ENCODE measurements at regions not wholly inside any gene's neighbourhood (a gene's known extent, or its start where the extent isn't known, plus 50 kb on each side); places are given as distances from the start of the nearest gene placed in this dataset.

DNA sequence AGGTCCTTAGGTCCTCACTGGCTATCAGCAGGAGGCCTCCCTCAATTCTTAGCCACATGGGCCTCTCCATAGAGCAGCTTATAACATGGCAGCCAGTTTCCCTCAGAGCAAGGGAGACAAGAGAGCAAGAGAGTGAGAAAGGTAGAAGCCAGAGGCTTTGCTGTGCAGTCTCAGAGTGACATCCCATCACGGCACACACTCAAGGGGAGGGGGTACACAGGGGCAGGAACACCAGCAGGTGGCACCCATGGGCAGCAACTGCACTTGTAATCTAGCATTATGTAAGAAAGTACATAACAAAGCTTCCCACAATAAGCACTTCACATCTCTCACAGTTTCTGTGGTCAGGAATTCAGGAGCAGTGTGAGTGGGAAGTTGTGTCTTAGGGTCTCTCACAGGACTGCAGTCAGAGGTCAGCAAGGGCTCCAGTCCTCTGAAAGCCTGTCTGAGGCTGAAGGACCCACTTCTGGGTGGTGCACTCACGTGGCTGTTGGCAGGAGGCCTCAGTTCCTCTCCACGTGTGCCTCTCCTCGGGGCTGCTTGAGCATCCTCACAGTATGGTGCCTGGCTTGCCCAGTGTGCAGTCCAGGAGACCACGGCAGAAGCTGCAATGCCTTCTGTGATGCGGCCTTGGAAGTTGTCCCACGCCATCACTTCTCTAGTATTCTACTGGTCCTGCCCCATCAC lies 159.4 kb downstream of the OAT start:
- H2AFZ ChIP-seq, result no peak overlapping the region
- TF ChIP-seq EZH2 (IDR thresholded peaks at IDR 0.05; ENCODE audit: borderline replicate concordance) (no peak), EZH2phosphoT487 (IDR thresholded peaks at IDR 0.05; ENCODE audit: low read depth, severe bottlenecking, unreplicated experiment) (no peak)
- TF ChIP-seq, protein P1, sequence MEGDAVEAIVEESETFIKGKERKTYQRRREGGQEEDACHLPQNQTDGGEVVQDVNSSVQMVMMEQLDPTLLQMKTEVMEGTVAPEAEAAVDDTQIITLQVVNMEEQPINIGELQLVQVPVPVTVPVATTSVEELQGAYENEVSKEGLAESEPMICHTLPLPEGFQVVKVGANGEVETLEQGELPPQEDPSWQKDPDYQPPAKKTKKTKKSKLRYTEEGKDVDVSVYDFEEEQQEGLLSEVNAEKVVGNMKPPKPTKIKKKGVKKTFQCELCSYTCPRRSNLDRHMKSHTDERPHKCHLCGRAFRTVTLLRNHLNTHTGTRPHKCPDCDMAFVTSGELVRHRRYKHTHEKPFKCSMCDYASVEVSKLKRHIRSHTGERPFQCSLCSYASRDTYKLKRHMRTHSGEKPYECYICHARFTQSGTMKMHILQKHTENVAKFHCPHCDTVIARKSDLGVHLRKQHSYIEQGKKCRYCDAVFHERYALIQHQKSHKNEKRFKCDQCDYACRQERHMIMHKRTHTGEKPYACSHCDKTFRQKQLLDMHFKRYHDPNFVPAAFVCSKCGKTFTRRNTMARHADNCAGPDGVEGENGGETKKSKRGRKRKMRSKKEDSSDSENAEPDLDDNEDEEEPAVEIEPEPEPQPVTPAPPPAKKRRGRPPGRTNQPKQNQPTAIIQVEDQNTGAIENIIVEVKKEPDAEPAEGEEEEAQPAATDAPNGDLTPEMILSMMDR (IDR thresholded peaks at IDR 0.05; ENCODE audit: poor library complexity), result no peak
- H3K4me2 ChIP-seq, result no peak overlapping the region
- no peak overlapping the region for H3K4me3 ChIP-seq
- H3K36me3 ChIP-seq (replicated peaks; ENCODE audit: insufficient read depth, low read depth), result no peaks in the 10 kb centered on the region
- no peaks in the 10 kb centered on the region for H3K27me3 ChIP-seq
- no peaks in the 10 kb centered on the region for H3K9me3 ChIP-seq (ENCODE audit: low read depth)
- no peaks in the 10 kb centered on the region for H3K79me2 ChIP-seq
- H3K27ac ChIP-seq, result no peak overlapping the region
- no peaks in the 10 kb centered on the region for H3K9me2 ChIP-seq (replicated peaks; ENCODE audit: insufficient read depth)
- WGBS (ENCODE audit: low lambda C conversion rate, missing lambda C conversion rate), result 87% methylated on average over 7 of the region's 7 CpGs
- no peaks in the 10 kb centered on the region for H3K4me1 ChIP-seq (ENCODE audit: insufficient read depth)
- DNase-seq (ENCODE audit: low spot score), result no peak
- H4K20me1 ChIP-seq (ENCODE audit: insufficient read depth, poor library complexity, severe bottlenecking), result no peaks in the 10 kb centered on the region

DNA sequence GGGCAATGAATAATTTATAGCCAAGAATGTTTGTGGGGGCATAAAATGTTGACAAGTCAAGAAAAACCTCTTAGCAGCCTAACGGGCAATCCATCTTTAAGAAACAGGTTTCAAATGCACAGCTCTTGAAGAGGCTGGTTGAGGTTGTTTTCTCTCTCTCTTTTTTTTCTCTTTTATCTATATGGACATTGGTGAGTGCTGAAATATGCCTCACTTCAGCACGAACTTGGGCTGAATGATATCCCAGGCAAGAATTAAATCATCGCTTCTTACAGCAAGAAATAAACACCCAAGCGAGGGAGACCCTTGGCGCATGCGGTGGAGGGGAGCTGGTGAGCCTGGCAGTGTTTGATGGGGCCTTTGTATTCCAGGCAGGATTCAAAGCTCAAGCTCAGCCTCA lies 160.9 kb downstream of the OAT start:
- no peak overlapping the region for H3K4me3 ChIP-seq
- H3K4me2 ChIP-seq, result no peak overlapping the region

DNA sequence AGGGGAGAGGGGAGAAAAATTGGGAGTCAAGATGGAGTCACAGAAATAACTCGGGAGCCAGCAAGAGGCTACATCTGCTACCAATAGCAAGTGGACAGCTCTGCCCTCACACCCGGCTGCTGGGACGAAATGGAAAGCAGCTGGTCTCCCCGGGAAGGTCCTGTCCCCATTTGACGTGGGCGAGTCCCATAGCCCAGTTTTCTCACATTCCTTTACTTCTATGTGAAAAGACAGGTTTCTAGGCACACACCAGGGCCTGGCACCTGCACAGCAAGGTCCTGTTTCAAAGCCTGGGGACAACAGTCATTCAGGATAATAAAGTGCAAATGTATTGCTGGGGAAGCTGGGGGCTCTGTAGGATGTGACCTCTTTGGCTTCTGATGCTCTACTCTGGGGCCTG lies 162.6 kb downstream of the OAT start:
- no peaks in the 10 kb centered on the region for H3K36me3 ChIP-seq (replicated peaks; ENCODE audit: insufficient read depth, low read depth)
- no peak overlapping the region for H3K27ac ChIP-seq
- no peak for DNase-seq (ENCODE audit: low spot score)
- H3K4me1 ChIP-seq (ENCODE audit: insufficient read depth), result no peaks in the 10 kb centered on the region
- no peaks in the 10 kb centered on the region for H4K20me1 ChIP-seq (ENCODE audit: insufficient read depth, poor library complexity, severe bottlenecking)
- H3K79me2 ChIP-seq, result no peaks in the 10 kb centered on the region
- no peaks in the 10 kb centered on the region for H3K9me3 ChIP-seq (ENCODE audit: low read depth)
- H3K27me3 ChIP-seq, result no peaks in the 10 kb centered on the region
- no peak overlapping the region for H2AFZ ChIP-seq
- WGBS (ENCODE audit: low lambda C conversion rate, missing lambda C conversion rate), result 43% methylated on average over 6 of the region's 6 CpGs
- H3K4me2 ChIP-seq, result no peak overlapping the region
- H3K4me3 ChIP-seq, result no peak overlapping the region
- no peak for TF ChIP-seq EZH2 (IDR thresholded peaks at IDR 0.05; ENCODE audit: borderline replicate concordance)
- TF ChIP-seq EZH2phosphoT487 (IDR thresholded peaks at IDR 0.05; ENCODE audit: low read depth, severe bottlenecking, unreplicated experiment), result no peak
- TF ChIP-seq, protein P1 (IDR thresholded peaks at IDR 0.05; ENCODE audit: poor library complexity), result no peak
- H3K9me2 ChIP-seq (replicated peaks; ENCODE audit: insufficient read depth), result no peaks in the 10 kb centered on the region

More for the DNA sequence above, 160.9 kb downstream of the OAT start:
- H3K4me1 ChIP-seq (ENCODE audit: insufficient read depth), result no peaks in the 10 kb centered on the region
- TF ChIP-seq EZH2phosphoT487 (IDR thresholded peaks at IDR 0.05; ENCODE audit: low read depth, severe bottlenecking, unreplicated experiment), result no peak
- TF ChIP-seq, protein P1 (IDR thresholded peaks at IDR 0.05; ENCODE audit: poor library complexity), result no peak
- no peak for TF ChIP-seq EZH2 (IDR thresholded peaks at IDR 0.05; ENCODE audit: borderline replicate concordance)
- H3K79me2 ChIP-seq, result no peaks in the 10 kb centered on the region
- no peaks in the 10 kb centered on the region for H3K36me3 ChIP-seq (replicated peaks; ENCODE audit: insufficient read depth, low read depth)
- H4K20me1 ChIP-seq (ENCODE audit: insufficient read depth, poor library complexity, severe bottlenecking), result no peaks in the 10 kb centered on the region
- H3K27ac ChIP-seq, result no peak overlapping the region
- 73% methylated on average over 6 of the region's 6 CpGs for WGBS (ENCODE audit: low lambda C conversion rate, missing lambda C conversion rate)
- no peaks in the 10 kb centered on the region for H3K9me2 ChIP-seq (replicated peaks; ENCODE audit: insufficient read depth)
- H3K27me3 ChIP-seq, result no peaks in the 10 kb centered on the region
- DNase-seq (ENCODE audit: low spot score), result no peak
- H2AFZ ChIP-seq, result no peak overlapping the region
- no peaks in the 10 kb centered on the region for H3K9me3 ChIP-seq (ENCODE audit: low read depth)
